ENCODE measurements at regions not wholly inside any gene's neighbourhood (a gene's known extent, or its start where the extent isn't known, plus 50 kb on each side); places are given as distances from the start of the nearest gene placed in this dataset.

- no peak for DNase-seq (ENCODE audit: low spot score)
- Histone ChIP-seq H2AFZ (no peak overlapping the region), H3K36me3 (replicated peaks; ENCODE audit: insufficient read depth, low read depth) (no peaks in the 10 kb centered on the region), H3K27ac (no peak overlapping the region), H3K4me2 (no peak overlapping the region), H3K9me3 (ENCODE audit: low read depth) (no peaks in the 10 kb centered on the region), H3K27me3 (no peaks in the 10 kb centered on the region), H3K79me2 (no peaks in the 10 kb centered on the region), H4K20me1 (ENCODE audit: insufficient read depth, poor library complexity, severe bottlenecking) (no peaks in the 10 kb centered on the region), H3K4me3 (no peak overlapping the region), H3K4me1 (ENCODE audit: insufficient read depth) (no peaks in the 10 kb centered on the region), H3K9me2 (replicated peaks; ENCODE audit: insufficient read depth) (no peaks in the 10 kb centered on the region)
- WGBS (ENCODE audit: low lambda C conversion rate, missing lambda C conversion rate): 84% methylated on average over 4 of the region's 4 CpGs
- no peak for TF ChIP-seq CTCF (IDR thresholded peaks at IDR 0.05; ENCODE audit: poor library complexity)
- no peak for TF ChIP-seq EZH2 (IDR thresholded peaks at IDR 0.05; ENCODE audit: borderline replicate concordance)
Observed at GRCh38 chr13:90103099-90103784, 1244.2 kb upstream of the MIR17HG start.

- Histone ChIP-seq H3K27ac (no peak overlapping the region), H3K4me2 (no peak overlapping the region), H3K36me3 (replicated peaks; ENCODE audit: insufficient read depth, low read depth) (no peaks in the 10 kb centered on the region), H3K4me1 (ENCODE audit: insufficient read depth) (no peaks in the 10 kb centered on the region), H4K20me1 (ENCODE audit: insufficient read depth, poor library complexity, severe bottlenecking) (no peaks in the 10 kb centered on the region), H3K9me3 (ENCODE audit: low read depth) (no peaks in the 10 kb centered on the region), H3K27me3 (no peaks in the 10 kb centered on the region), H2AFZ (no peak overlapping the region), H3K79me2 (no peaks in the 10 kb centered on the region), H3K4me3 (no peak overlapping the region), H3K9me2 (replicated peaks; ENCODE audit: insufficient read depth) (no peaks in the 10 kb centered on the region)
- 97% methylated on average over 2 of the region's 2 CpGs for WGBS (ENCODE audit: low lambda C conversion rate, missing lambda C conversion rate)
- TF ChIP-seq CTCF (IDR thresholded peaks at IDR 0.05; ENCODE audit: poor library complexity) (no peak), EZH2phosphoT487 (IDR thresholded peaks at IDR 0.05; ENCODE audit: low read depth, severe bottlenecking, unreplicated experiment) (no peak), EZH2 (IDR thresholded peaks at IDR 0.05; ENCODE audit: borderline replicate concordance) (no peak)
- DNase-seq (ENCODE audit: low spot score): no peak
Observed at GRCh38 chr13:90104764-90105163, 1242.7 kb upstream of the MIR17HG start.

- DNase-seq (ENCODE audit: low spot score): no peak
- no peaks in the 10 kb centered on the region for H3K36me3 ChIP-seq (replicated peaks; ENCODE audit: insufficient read depth, low read depth)
- no peaks in the 10 kb centered on the region for H3K79me2 ChIP-seq
- no peak overlapping the region for H3K4me2 ChIP-seq
- no peaks in the 10 kb centered on the region for H3K4me1 ChIP-seq (ENCODE audit: insufficient read depth)
- H4K20me1 ChIP-seq (ENCODE audit: insufficient read depth, poor library complexity, severe bottlenecking): no peaks in the 10 kb centered on the region
- no peak overlapping the region for H3K4me3 ChIP-seq
- H3K27ac ChIP-seq: no peak overlapping the region
- no peak for TF ChIP-seq CTCF (IDR thresholded peaks at IDR 0.05; ENCODE audit: poor library complexity)
- TF ChIP-seq EZH2phosphoT487 (IDR thresholded peaks at IDR 0.05; ENCODE audit: low read depth, severe bottlenecking, unreplicated experiment): no peak
- TF ChIP-seq EZH2 (IDR thresholded peaks at IDR 0.05; ENCODE audit: borderline replicate concordance): no peak
- H3K9me2 ChIP-seq (replicated peaks; ENCODE audit: insufficient read depth): no peaks in the 10 kb centered on the region
- H3K9me3 ChIP-seq (ENCODE audit: low read depth): no peaks in the 10 kb centered on the region
- H3K27me3 ChIP-seq: no peaks in the 10 kb centered on the region
- H2AFZ ChIP-seq: no peak overlapping the region
Observed at GRCh38 chr13:90105276-90105675, 1242.2 kb upstream of the MIR17HG start.
